ENCODE measurements at regions not wholly inside any gene's neighbourhood (a gene's known extent, or its start where the extent isn't known, plus 50 kb on each side); places are given as distances from the start of the nearest gene placed in this dataset.
"Not testable (repeated sequence)": the region's sequence is repeated elsewhere in the genome, so short reads cannot be mapped to it uniquely, and the experiment has no call there.

DNA sequence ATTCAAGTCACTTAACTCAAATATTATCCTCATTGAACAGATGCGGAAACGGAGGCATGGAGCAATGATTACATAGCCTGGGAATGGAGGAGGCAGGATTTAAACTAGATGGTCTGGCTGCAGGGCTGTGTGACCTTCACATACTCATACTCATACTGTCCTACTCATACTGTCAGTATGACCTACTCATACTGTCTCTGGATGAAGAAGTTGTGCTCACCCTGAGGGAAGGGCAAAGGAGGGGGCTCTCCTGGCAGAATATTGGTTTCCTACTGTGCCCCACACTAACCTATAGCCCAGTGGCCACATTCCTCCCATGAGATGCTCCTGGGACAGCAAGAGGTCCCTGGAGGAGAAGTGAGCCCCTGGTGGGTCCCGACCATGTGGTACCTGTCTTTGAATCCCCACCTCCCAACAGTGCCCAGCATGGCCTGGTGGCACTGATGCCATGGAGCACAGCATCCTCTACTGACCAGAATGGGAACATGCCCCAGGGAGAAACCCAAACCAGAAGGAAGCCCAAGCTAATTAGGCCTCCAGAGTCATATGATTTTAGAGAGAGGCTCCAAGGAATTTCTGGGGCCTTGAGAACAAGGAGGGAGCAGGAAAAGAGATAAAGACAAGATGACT, 197.3 kb upstream of the SDK2 start:
- no peak for DNase-seq (ENCODE audit: low read depth in 1 of 2, low spot score in 1 of 2)

DNA sequence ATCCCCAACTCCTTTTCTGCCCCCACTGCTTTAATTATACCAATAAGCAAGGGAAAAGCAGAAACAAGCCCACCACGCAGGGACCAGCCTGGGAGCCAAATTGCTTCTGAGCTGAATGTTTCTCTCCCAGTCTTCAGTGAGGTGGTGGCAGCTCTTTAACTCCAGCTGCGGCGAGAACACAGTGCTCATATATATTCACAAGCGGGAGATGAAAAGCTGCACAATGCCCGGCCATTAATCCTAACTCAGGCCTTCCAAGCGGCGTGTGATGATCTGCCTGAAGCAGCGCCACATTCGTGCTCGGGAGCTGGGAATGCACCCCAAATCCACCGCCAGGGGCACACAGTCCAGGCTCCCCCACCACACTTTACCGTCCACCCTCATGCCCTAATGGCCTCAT, 203.7 kb upstream of the SDK2 start:
- no peak for DNase-seq (ENCODE audit: low read depth in 1 of 2, low spot score in 1 of 2)

- no peak for DNase-seq (ENCODE audit: low read depth in 1 of 2, low spot score in 1 of 2)
Observed at GRCh38 chr17:73850426-73850825, 206.2 kb upstream of the SDK2 start.

DNA sequence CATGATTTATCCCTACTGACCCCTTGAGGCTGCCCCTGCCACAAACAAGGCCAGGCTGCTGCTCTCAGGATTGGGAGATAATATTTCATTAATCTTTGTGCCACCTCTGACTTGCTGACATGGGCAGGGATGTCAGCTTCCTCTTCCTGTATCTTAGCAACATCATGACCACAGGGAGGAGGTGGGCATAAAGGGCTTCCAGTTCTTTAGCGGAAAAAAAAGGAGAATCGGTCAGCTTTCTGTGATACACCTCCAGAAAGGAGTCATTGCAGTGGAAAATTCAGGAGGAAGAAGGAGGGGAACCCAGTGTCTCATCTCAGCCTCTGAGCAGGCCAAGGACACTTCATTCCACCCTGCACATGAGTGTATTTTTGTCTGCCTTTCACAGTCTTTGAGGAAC, 206.8 kb upstream of the SDK2 start:
- DNase-seq (ENCODE audit: low read depth in 1 of 2, low spot score in 1 of 2) = no peak

- no peak for DNase-seq (ENCODE audit: low read depth in 1 of 2, low spot score in 1 of 2)
Observed at GRCh38 chr17:73851921-73852320, 207.7 kb upstream of the SDK2 start.

GRCh38 chr17:73855720-73856333, 211.6 kb upstream of the SDK2 start:
- no peak for DNase-seq (ENCODE audit: low read depth in 1 of 2, low spot score in 1 of 2)

- no peak for DNase-seq (ENCODE audit: low read depth in 1 of 2, low spot score in 1 of 2)
Observed at GRCh38 chr17:73856556-73856955, 212.3 kb upstream of the SDK2 start.

- DNase-seq (ENCODE audit: low read depth in 1 of 2, low spot score in 1 of 2) = not testable (repeated sequence)
Observed at GRCh38 chr17:73859439-73860008, 215.3 kb upstream of the SDK2 start.

DNA sequence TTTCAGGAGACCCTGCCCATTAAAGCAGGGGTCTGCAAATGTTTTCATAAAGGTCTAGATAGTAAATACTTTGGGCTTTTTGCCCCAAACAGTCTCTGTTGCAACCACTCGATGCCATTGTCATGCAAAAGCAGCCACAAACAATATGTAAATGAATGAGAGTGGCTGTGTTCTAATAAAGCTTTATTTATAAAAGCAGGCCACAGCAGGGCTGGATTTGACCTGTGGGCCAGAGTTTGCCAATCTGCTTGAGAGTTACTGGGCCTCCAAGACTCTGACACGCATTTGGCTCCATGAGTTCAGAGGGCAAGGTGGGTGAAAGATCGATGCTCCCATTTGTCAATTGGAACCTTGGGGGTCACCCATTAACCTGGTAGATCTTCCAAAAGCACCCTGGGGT, 217.3 kb upstream of the SDK2 start:
- no peak for DNase-seq (ENCODE audit: low read depth in 1 of 2, low spot score in 1 of 2)

- DNase-seq (ENCODE audit: low read depth in 1 of 2, low spot score in 1 of 2) = no peak
Observed at GRCh38 chr17:73863761-73864535, 219.7 kb upstream of the SDK2 start.

DNA sequence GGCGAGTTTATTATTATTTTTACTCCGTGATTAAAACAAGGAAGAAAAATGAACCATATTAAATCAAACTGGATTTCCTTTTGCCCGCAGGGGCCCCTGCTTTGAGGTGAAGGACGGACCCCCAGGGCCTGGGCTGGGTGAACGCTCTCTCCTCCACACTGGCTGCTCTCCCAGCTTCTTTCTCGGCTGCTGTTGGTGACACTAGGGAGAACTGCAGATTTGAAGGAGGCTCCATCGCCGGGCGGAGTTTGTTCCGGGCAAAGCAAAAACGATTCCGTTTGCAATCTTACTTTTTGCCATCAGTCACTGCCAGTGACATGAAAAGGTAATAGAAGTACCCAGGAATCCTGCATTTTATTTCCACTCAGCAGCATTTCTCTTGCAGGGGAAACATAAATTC, 221.6 kb upstream of the SDK2 start:
- no peak for DNase-seq (ENCODE audit: low read depth in 1 of 2, low spot score in 1 of 2)

DNA sequence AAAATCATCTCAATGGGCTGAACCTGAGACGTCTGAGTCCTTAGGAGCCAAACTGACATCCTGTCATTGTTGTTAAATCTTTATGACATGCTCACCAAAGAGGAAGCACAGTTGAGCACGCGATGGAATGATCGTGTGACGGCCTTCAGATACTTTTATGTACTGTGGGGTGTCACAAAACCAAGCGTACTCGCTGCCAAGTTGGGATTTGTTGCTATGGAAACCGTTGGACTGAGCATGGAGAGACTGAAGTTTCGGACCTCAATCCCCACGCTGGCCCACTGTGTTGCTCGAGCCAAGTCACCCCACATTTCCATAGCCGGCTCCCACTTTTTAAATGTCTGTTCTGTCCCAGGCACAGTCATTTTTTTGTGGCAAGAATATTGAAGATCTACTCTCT, 222.8 kb upstream of the SDK2 start:
- DNase-seq (ENCODE audit: low read depth in 1 of 2, low spot score in 1 of 2) = no peak

GRCh38 chr17:73870068-73870467, 225.8 kb upstream of the SDK2 start:
- DNase-seq (ENCODE audit: low read depth in 1 of 2, low spot score in 1 of 2) = no peak

GRCh38 chr17:73870473-73870872, 226.2 kb upstream of the SDK2 start:
- no peak for DNase-seq (ENCODE audit: low read depth in 1 of 2, low spot score in 1 of 2)

GRCh38 chr17:73872816-73873215, 228.6 kb upstream of the SDK2 start:
- DNase-seq (ENCODE audit: low read depth in 1 of 2, low spot score in 1 of 2) = no peak

GRCh38 chr17:73874008-73874720, 229.9 kb upstream of the SDK2 start:
- no peak for DNase-seq (ENCODE audit: low read depth in 1 of 2, low spot score in 1 of 2)

- no peak for DNase-seq (ENCODE audit: low read depth in 1 of 2, low spot score in 1 of 2)
Observed at GRCh38 chr17:73875346-73875745, 231.1 kb upstream of the SDK2 start.

GRCh38 chr17:73877962-73878361, 233.7 kb upstream of the SDK2 start:
- no peak for DNase-seq (ENCODE audit: low read depth in 1 of 2, low spot score in 1 of 2)

DNA sequence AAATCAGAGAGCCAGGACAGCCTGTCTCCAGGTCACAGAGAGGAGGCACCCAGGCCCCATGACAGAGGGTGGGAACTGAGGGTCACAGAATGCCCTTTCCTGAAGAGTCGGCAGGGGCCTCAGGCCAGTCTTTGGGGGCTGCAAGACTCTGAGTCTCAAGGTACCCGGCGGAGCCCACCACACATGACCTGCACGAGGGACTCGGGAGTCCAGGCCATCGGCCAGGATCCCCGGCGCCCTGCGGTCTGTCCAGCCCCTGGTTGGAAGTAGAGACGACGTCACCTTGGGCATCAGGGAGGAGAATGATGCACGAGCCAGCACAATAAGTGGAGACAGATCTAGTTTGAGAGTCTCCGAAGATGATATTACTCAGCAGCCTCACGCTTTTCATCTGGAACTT, 234.7 kb upstream of the SDK2 start:
- no peak for DNase-seq (ENCODE audit: low read depth in 1 of 2, low spot score in 1 of 2)

DNA sequence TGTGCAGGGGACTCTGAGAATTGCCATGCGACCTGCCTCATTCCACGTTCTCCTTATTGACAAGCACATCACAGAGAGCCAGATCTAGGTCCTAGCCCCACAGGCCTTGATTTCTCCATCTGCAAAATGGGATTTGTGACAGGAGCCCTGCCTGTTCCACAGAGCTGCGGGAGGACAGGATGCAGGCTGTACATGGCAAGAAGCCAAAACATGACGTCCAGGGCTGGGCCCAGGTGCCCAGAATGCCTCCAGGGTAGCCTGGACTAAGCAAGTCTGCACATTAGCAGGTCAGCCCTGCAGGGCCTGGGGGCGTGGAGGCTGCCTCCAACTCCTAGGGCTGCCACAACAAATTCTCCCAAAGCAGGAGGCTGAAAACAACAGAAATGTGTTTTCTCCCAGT, 235.7 kb upstream of the SDK2 start:
- DNase-seq (ENCODE audit: low read depth in 1 of 2, low spot score in 1 of 2) = no peak

- DNase-seq (ENCODE audit: low read depth in 1 of 2, low spot score in 1 of 2) = no peak
Observed at GRCh38 chr17:73882590-73882989, 238.3 kb upstream of the SDK2 start.

- DNase-seq (ENCODE audit: low read depth in 1 of 2, low spot score in 1 of 2) = no peak
Observed at GRCh38 chr17:73883175-73883574, 238.9 kb upstream of the SDK2 start.
